ENCODE measurements at regions not wholly inside any gene's neighbourhood (a gene's known extent, or its start where the extent isn't known, plus 50 kb on each side); places are given as distances from the start of the nearest gene placed in this dataset.

GRCh38 chr3:94431876-94432570, 369.2 kb downstream of the NSUN3 start:
- no peak for TF ChIP-seq CTCF (IDR thresholded peaks at IDR 0.05)
- TF ChIP-seq EZH2 (IDR thresholded peaks at IDR 0.05) = no peak

Measured in neural progenitor cell (in vitro differentiated cells).